Endothelial cell of umbilical vein (primary cell): ENCODE measurements at regions not wholly inside any gene's neighbourhood (a gene's known extent, or its start where the extent isn't known, plus 50 kb on each side); places are given as distances from the start of the nearest gene placed in this dataset.

Source experiments
- BruUV-seq: library from RNA; stranded (reverse); fragments of 400-500 nt; replicated peaks from 2 replicates; lab custom pipeline; 2021; lab: Mats Ljungman, UMichigan
- CTCF ChIA-PET: fragments of 300-600, 350-600 bp; sonication (Branson Sonifier 250); formaldehyde crosslinking; loops from one replicate; lab custom pipeline; 2021; ENCODE audit warnings: antibody characterized with exemption, inconsistent platforms; lab: Charles Lee
- POLR2A ChIA-PET: fragments of 300-600, 350-600 bp; sonication (Branson Sonifier 250); formaldehyde crosslinking; loops from one replicate; lab custom pipeline; 2021; ENCODE audit warnings: antibody characterized with exemption, inconsistent platforms; lab: Charles Lee
- DNase-seq: peaks from one replicate; pipeline ENCODE4 v3.0.0-alpha.2; 2011; ENCODE audit warnings: low read depth, low spot score
- FAIRE-seq: peaks from 2 replicates; lab custom pipeline; 2011; peaks lifted over from hg19 to GRCh38; lab: Jason Lieb, UNC
- H2AFZ ChIP-seq: 2 replicates; pipeline ENCODE4 v1.6.0; 2012; ENCODE audit warnings: low read depth, low read length, control low read depth, inconsistent platforms
- H3K27ac ChIP-seq: 2 replicates; pipeline ENCODE4 v1.5.1; 2011; ENCODE audit warnings: low read depth, mild to moderate bottlenecking, control low read depth, low read length, moderate library complexity; ENCODE audit not compliant: insufficient read depth
- H3K27me3 ChIP-seq, 2 experiments: 2 replicates each; pipeline versions ENCODE4 v1.6.0 to v1.6.1; 2011; ENCODE audit warnings: low read length in 2 of 2, mixed read lengths in 1 of 2; ENCODE audit not compliant: control insufficient read depth in 2 of 2, insufficient read depth in 2 of 2
- H3K36me3 ChIP-seq, 2 experiments: 2 replicates in 1 of 2; 3 replicates in 1 of 2; pipeline ENCODE4 v1.5.1; 2011; ENCODE audit warnings: low read length in 2 of 2, mild to moderate bottlenecking in 1 of 2, moderate library complexity in 1 of 2; ENCODE audit not compliant: control insufficient read depth in 2 of 2, insufficient read depth in 2 of 2; ENCODE audit errors: extremely low read depth in 1 of 2
- H3K4me1 ChIP-seq: 3 replicates; pipeline ENCODE4 v1.5.1; 2011; ENCODE audit warnings: mild to moderate bottlenecking, low read length; ENCODE audit not compliant: control insufficient read depth, insufficient read depth; ENCODE audit errors: extremely low read depth
- H3K4me2 ChIP-seq: 2 replicates; pipeline ENCODE4 v1.6.1; 2011; ENCODE audit warnings: low read length, control low read depth, mixed read lengths; ENCODE audit not compliant: insufficient read depth
- H3K4me3 ChIP-seq, 3 experiments: fragments of 200-600 bp in 1 of 3; sonication (generic), shearing (Covaris generic) in 1 of 3; replicated peaks in 1 of 3; 2 replicates each; pipeline ENCODE4 v1.5.1; 2011 to 2016; ENCODE audit warnings: control low read depth in 3 of 3, low read length in 3 of 3, mild to moderate bottlenecking in 2 of 3, inconsistent platforms in 1 of 3, low read depth in 1 of 3, moderate library complexity in 1 of 3; ENCODE audit not compliant: insufficient read depth in 1 of 3
- H3K79me2 ChIP-seq: 2 replicates; pipeline ENCODE4 v1.6.0; 2012; ENCODE audit warnings: low read length, inconsistent platforms; ENCODE audit not compliant: control insufficient read depth, insufficient read depth
- H3K9ac ChIP-seq: replicated peaks from 2 replicates; pipeline ENCODE3; 2011; ENCODE audit warnings: low read length, control low read depth; ENCODE audit not compliant: insufficient read depth; ENCODE audit errors: extremely low read depth
- H3K9me1 ChIP-seq: replicated peaks from 3 replicates; pipeline ENCODE4 v1.6.0; 2011; ENCODE audit warnings: mild to moderate bottlenecking, low read length; ENCODE audit not compliant: control insufficient read depth, insufficient read depth; ENCODE audit errors: extremely low read depth
- H3K9me3 ChIP-seq: replicated peaks from 2 replicates; pipeline ENCODE4 v1.5.1; 2012; ENCODE audit warnings: low read length, inconsistent platforms; ENCODE audit not compliant: control insufficient read depth, insufficient read depth
- H4K20me1 ChIP-seq: replicated peaks from 2 replicates; pipeline ENCODE3; 2011; ENCODE audit warnings: mild to moderate bottlenecking, low read length; ENCODE audit not compliant: control insufficient read depth, insufficient read depth; ENCODE audit errors: extremely low read depth
- CTCF ChIP-seq, 2 donors: IDR thresholded peaks; 1 replicate in 1 of 2; 2 replicates in 1 of 2; pipeline ENCODE4 v1.5.1; 2011; ENCODE audit warnings: low read length in 2 of 2, mild to moderate bottlenecking in 2 of 2, moderate library complexity in 2 of 2, control low read depth in 1 of 2, inconsistent platforms in 1 of 2, low read depth in 1 of 2; ENCODE audit not compliant: insufficient read depth in 1 of 2; ENCODE audit errors: extremely low read depth in 1 of 2
- EZH2 ChIP-seq: IDR thresholded peaks from 2 replicates; pipeline ENCODE4 v1.6.1; 2012; ENCODE audit warnings: borderline replicate concordance, low read depth, mild to moderate bottlenecking, moderate library complexity, low read length, inconsistent platforms; ENCODE audit not compliant: severe bottlenecking
- FOS ChIP-seq: IDR thresholded peaks from 2 replicates; pipeline ENCODE4 v1.6.1; 2011; ENCODE audit warnings: mild to moderate bottlenecking, low read length, moderate library complexity, borderline replicate concordance; ENCODE audit not compliant: insufficient read depth
- GATA2 ChIP-seq: IDR thresholded peaks from 2 replicates; pipeline ENCODE4 v1.7.0; 2011; ENCODE audit warnings: low read depth, mild to moderate bottlenecking, moderate library complexity, mixed read lengths, low read length; ENCODE audit not compliant: insufficient read length, insufficient read depth
- JUN ChIP-seq: IDR thresholded peaks from 2 replicates; pipeline ENCODE4 v1.6.1; 2011; ENCODE audit warnings: borderline replicate concordance, low read depth; ENCODE audit not compliant: insufficient read length, insufficient read depth
- MAX ChIP-seq: IDR thresholded peaks from 2 replicates; pipeline ENCODE4 v1.6.1; 2011; ENCODE audit not compliant: insufficient read depth, insufficient read length
- MYC ChIP-seq: IDR thresholded peaks from one replicate; pipeline ENCODE4 v1.6.1; 2011; ENCODE audit warnings: mild to moderate bottlenecking, low read depth, low read length
- POLR2A ChIP-seq: IDR thresholded peaks from 2 replicates; pipeline ENCODE4 v1.6.1; 2012; ENCODE audit warnings: low read depth, mild to moderate bottlenecking, control low read depth, low read length
- POLR2AphosphoS5 ChIP-seq: IDR thresholded peaks from 2 replicates; pipeline ENCODE4 v1.6.1; 2012; ENCODE audit warnings: low read depth, mild to moderate bottlenecking, control low read depth, low read length, moderate library complexity; ENCODE audit not compliant: insufficient read depth
- dilution Hi-C: fragments of 300-500 bp; cut with MboI; formaldehyde crosslinking; loops from one replicate; pipeline ENCODE4 v1.15.0; 2019; ENCODE audit warnings: low sequenced_read_pairs; ENCODE audit not compliant: extremely low pct_ligation_motif_present
- intact Hi-C: fragments of 100-400 bp; cut with micrococcal nuclease; formaldehyde crosslinking; loops from one replicate; pipeline ENCODE4 v1.10.0; 2022

GRCh38 chr15:93779341-93779740 is 452.0 kb upstream of the MCTP2 start:
- no TSS peak for BruUV-seq
- Histone ChIP-seq H3K4me2 (no peak overlapping the region), H3K4me1 (no peaks in the 10 kb centered on the region), H3K9ac (no peak overlapping the region), H2AFZ (no peak overlapping the region), H3K4me3 (no peak overlapping the region), H3K36me3 (no peaks in the 10 kb centered on the region), H3K9me1 (no peaks in the 10 kb centered on the region), H3K79me2 (no peaks in the 10 kb centered on the region), H3K27me3 (no peaks in the 10 kb centered on the region), H3K9me3 (peaks cover 3% of the 10 kb centered on the region), H4K20me1 (no peaks in the 10 kb centered on the region), H3K27ac (no peak overlapping the region)
- ChIA-PET CTCF (no interaction called here), POLR2A (no interaction called here)
- intact Hi-C loops (no loop called here), dilution Hi-C loops (no loop called here)
- TF ChIP-seq POLR2A, result no peak
- no peak for TF ChIP-seq GATA2
- TF ChIP-seq JUN, result no peak
- no peak for TF ChIP-seq EZH2
- no peak for TF ChIP-seq FOS
- no peak for TF ChIP-seq MAX
- no peak for TF ChIP-seq CTCF (IDR thresholded peaks at IDR 0.05; ENCODE audit: extremely low read depth in 1 of 2, insufficient read depth in 1 of 2, low read depth in 1 of 2, low read length in 2 of 2)
- TF ChIP-seq MYC, result no peak
- no peak for TF ChIP-seq POLR2AphosphoS5
- no peak for DNase-seq
- no peak for FAIRE-seq
